Coronary artery (tissue), 2 donors: ENCODE measurements at regions not wholly inside any gene's neighbourhood (a gene's known extent, or its start where the extent isn't known, plus 50 kb on each side); places are given as distances from the start of the nearest gene placed in this dataset.

Source experiments
- DNase-seq: peaks from one replicate; pipeline ENCODE4 v3.0.0-alpha.2; 2017; ENCODE audit warnings: low spot score
- H3K27ac ChIP-seq, 2 donors: fragments of 200-600 bp; sonication (generic); one replicate each; pipeline ENCODE4 v1.5.1; 2016 to 2019
- H3K4me3 ChIP-seq: fragments of 200-600 bp; sonication (generic); 2 replicates; pipeline ENCODE4 v1.5.1; 2016; ENCODE audit warnings: mild to moderate bottlenecking, moderate library complexity
- CTCF ChIP-seq: fragments of 200-600 bp; sonication (generic); IDR thresholded peaks from one replicate; pipeline ENCODE4 v1.5.1; 2019; ENCODE audit warnings: antibody characterized with exemption

- peak; percentile 25 for TF ChIP-seq CTCF
- peak overlapping the region; percentile 36 for H3K4me3 ChIP-seq
- DNase-seq = no peak
- H3K27ac ChIP-seq = no peak overlapping the region
Observed at GRCh38 chr2:59301466-59302402, 1060.6 kb upstream of the FANCL start.

- DNase-seq = no peak
- Histone ChIP-seq H3K27ac (no peak overlapping the region), H3K4me3 (no peak overlapping the region)
- no peak for TF ChIP-seq CTCF
Observed at GRCh38 chr2:59297816-59298215, 1056.7 kb upstream of the FANCL start.

DNA sequence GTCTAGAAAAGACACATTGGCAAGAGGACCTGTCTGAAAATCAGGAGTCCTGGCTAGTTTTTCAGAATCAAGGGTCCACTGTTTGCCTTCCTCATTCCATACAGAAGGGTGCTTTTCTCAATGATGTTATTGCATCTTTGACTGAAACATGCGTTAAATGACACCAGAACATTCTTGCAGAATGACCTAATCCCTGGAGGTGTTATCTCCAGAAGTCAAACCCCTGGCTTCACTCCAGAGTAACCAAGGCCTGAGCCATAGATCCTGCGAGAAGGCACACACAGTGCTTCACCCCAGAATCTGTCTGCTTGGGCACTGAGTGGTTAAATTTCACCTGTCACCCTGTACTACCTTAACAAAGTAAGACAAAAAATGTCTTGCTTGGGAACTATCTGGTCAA, 1055.2 kb upstream of the FANCL start:
- DNase-seq = no peak
- Histone ChIP-seq H3K4me3 (no peak overlapping the region), H3K27ac (no peak overlapping the region)
- no peak for TF ChIP-seq CTCF

GRCh38 chr2:59295524-59296162, 1054.5 kb upstream of the FANCL start:
- DNase-seq = no peak
- Histone ChIP-seq H3K27ac (no peak overlapping the region), H3K4me3 (no peak overlapping the region)
- TF ChIP-seq CTCF = no peak

- DNase-seq = no peak
- H3K27ac ChIP-seq = no peak overlapping the region
- no peak for TF ChIP-seq CTCF
- H3K4me3 ChIP-seq = no peak overlapping the region
Observed at GRCh38 chr2:59288771-59289170, 1047.6 kb upstream of the FANCL start.

DNA sequence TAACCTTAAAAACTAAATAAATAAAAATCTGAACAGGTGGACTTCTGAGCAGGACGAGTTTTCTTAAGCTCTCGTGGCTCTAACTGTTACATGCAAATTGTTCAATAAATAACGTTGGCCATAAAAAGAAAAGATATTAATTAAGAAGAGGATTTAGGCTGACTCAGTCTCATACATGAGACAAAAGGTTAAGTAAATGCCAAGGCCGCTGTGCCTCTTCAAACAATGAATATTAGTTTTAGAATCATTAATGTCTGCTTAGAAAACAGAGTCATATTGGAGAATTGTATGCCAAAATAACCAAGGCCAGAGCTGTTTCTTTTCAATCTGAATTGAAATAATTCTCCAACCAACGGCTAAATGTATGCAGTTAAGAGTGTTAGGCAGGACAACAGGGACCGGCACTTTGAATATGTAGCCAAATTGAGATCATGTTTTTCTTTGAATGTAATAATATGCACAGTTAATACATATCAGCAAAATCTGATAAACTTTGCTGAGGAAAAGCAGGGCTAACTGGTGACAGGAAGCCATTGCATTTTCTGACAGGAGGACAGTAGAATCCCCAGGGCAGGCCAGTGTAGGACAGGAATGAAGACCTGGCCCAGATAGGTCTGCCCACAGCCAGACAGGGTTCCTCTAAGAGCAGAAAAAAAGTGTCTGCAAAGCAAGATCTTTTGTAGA, 1041.4 kb upstream of the FANCL start:
- no peak overlapping the region for H3K27ac ChIP-seq
- TF ChIP-seq CTCF = no peak
- H3K4me3 ChIP-seq = no peak overlapping the region
- no peak for DNase-seq
